ELR (cell line): ENCODE measurements at regions not wholly inside any gene's neighbourhood (a gene's known extent, or its start where the extent isn't known, plus 50 kb on each side); places are given as distances from the start of the nearest gene placed in this dataset.
"Not testable (repeated sequence)": the region's sequence is repeated elsewhere in the genome, so short reads cannot be mapped to it uniquely, and the experiment has no call there.

ENCODE experiments used
- DNase-seq: peaks from one replicate; pipeline ENCODE4 v3.0.0-alpha.2; 2015; ENCODE audit warnings: low read depth

GRCh38 chr2:35545301-35545700 lies 810.3 kb upstream of the CRIM1 start:
- no peak for DNase-seq

- peak; percentile 15 for DNase-seq
Measured at GRCh38 chr2:35538796-35539195, 816.8 kb upstream of the CRIM1 start.

- DNase-seq: no peak
Measured at GRCh38 chr2:35530615-35531135, 824.9 kb upstream of the CRIM1 start.

GRCh38 chr2:35526741-35527140 lies 828.8 kb upstream of the CRIM1 start:
- DNase-seq: no peak

GRCh38 chr2:35522450-35522849 lies 833.1 kb upstream of the CRIM1 start:
- no peak for DNase-seq

- DNase-seq: peak; percentile 20
Measured at GRCh38 chr2:35510636-35511035, 844.9 kb upstream of the CRIM1 start.

- no peak for DNase-seq
Measured at GRCh38 chr2:35508601-35509000, 847.0 kb upstream of the CRIM1 start.

- no peak for DNase-seq
Measured at GRCh38 chr2:35504419-35504818, 851.2 kb upstream of the CRIM1 start.

- DNase-seq: peak; percentile 49
Measured at GRCh38 chr2:35503738-35504199, 851.8 kb upstream of the CRIM1 start.

- peak; percentile 2 for DNase-seq
Measured at GRCh38 chr2:35503311-35503710, 852.3 kb upstream of the CRIM1 start.

- DNase-seq: peak; percentile 52
Measured at GRCh38 chr2:35501076-35501475, 854.5 kb upstream of the CRIM1 start.

- DNase-seq: no peak
Measured at GRCh38 chr2:35496022-35496421, 859.6 kb upstream of the CRIM1 start.

- DNase-seq: no peak
Measured at GRCh38 chr2:35495182-35495581, 860.4 kb upstream of the CRIM1 start.

- not testable (repeated sequence) for DNase-seq
Measured at GRCh38 chr2:35478121-35478520, 877.5 kb upstream of the CRIM1 start.

- no peak for DNase-seq
Measured at GRCh38 chr2:35468245-35468644, 887.3 kb upstream of the CRIM1 start.

- DNase-seq: peak; percentile 36
Measured at GRCh38 chr2:35463805-35464596, 891.6 kb upstream of the CRIM1 start.

GRCh38 chr2:35462226-35462998 lies 893.2 kb upstream of the CRIM1 start:
- peak; percentile 69 for DNase-seq

GRCh38 chr2:35461406-35461805 lies 894.2 kb upstream of the CRIM1 start:
- no peak for DNase-seq

GRCh38 chr2:35454966-35455638 lies 900.5 kb upstream of the CRIM1 start:
- peak; percentile 79 for DNase-seq

GRCh38 chr2:35447821-35448220 lies 907.8 kb upstream of the CRIM1 start:
- DNase-seq: no peak

GRCh38 chr2:35447215-35447614 lies 908.4 kb upstream of the CRIM1 start:
- no peak for DNase-seq

- no peak for DNase-seq
Measured at GRCh38 chr2:35443087-35443486, 912.5 kb upstream of the CRIM1 start.
